ENCODE measurements at regions not wholly inside any gene's neighbourhood (a gene's known extent, or its start where the extent isn't known, plus 50 kb on each side); places are given as distances from the start of the nearest gene placed in this dataset.

- in situ Hi-C loops (cut with MboI; ENCODE audit: low pct_unique_long_range_greater_than_20kb, low sequenced_read_pairs, unreplicated experiment) = no loop called here
- DNase-seq (ENCODE audit: low spot score) = no peak
- no peak for TF ChIP-seq CTCF (IDR thresholded peaks at IDR 0.05; ENCODE audit: extremely low read depth, insufficient read depth, missing control alignments)
These were observed 306.6 kb upstream of the DMRT1 start for GRCh38 chr9:534886-535285.

GRCh38 chr9:535356-535755, 306.1 kb upstream of the DMRT1 start:
- no peak for DNase-seq (ENCODE audit: low spot score)
- TF ChIP-seq CTCF (IDR thresholded peaks at IDR 0.05; ENCODE audit: extremely low read depth, insufficient read depth, missing control alignments) = no peak
- in situ Hi-C loops (cut with MboI; ENCODE audit: low pct_unique_long_range_greater_than_20kb, low sequenced_read_pairs, unreplicated experiment) = no loop called here

- in situ Hi-C loops (cut with MboI; ENCODE audit: low pct_unique_long_range_greater_than_20kb, low sequenced_read_pairs, unreplicated experiment) = no loop called here
- TF ChIP-seq CTCF (IDR thresholded peaks at IDR 0.05; ENCODE audit: extremely low read depth, insufficient read depth, missing control alignments) = no peak
- DNase-seq (ENCODE audit: low spot score) = no peak
These were observed 304.6 kb upstream of the DMRT1 start for GRCh38 chr9:536597-537511.

- no peak for DNase-seq (ENCODE audit: low spot score)
- in situ Hi-C loops (cut with MboI; ENCODE audit: low pct_unique_long_range_greater_than_20kb, low sequenced_read_pairs, unreplicated experiment) = no loop called here
- TF ChIP-seq CTCF (IDR thresholded peaks at IDR 0.05; ENCODE audit: extremely low read depth, insufficient read depth, missing control alignments) = no peak
These were observed 298.0 kb upstream of the DMRT1 start for GRCh38 chr9:543478-543877.

- in situ Hi-C loops (cut with MboI; ENCODE audit: low pct_unique_long_range_greater_than_20kb, low sequenced_read_pairs, unreplicated experiment) = no loop called here
- TF ChIP-seq CTCF (IDR thresholded peaks at IDR 0.05; ENCODE audit: extremely low read depth, insufficient read depth, missing control alignments) = no peak
- DNase-seq (ENCODE audit: low spot score) = no peak
These were observed 296.0 kb upstream of the DMRT1 start for GRCh38 chr9:545480-545879.

- DNase-seq (ENCODE audit: low spot score) = no peak
- in situ Hi-C loops (cut with MboI; ENCODE audit: low pct_unique_long_range_greater_than_20kb, low sequenced_read_pairs, unreplicated experiment) = no loop called here
- no peak for TF ChIP-seq CTCF (IDR thresholded peaks at IDR 0.05; ENCODE audit: extremely low read depth, insufficient read depth, missing control alignments)
These were observed 295.3 kb upstream of the DMRT1 start for GRCh38 chr9:546235-546634.
